MCF 10A (cell line): ENCODE measurements at regions not wholly inside any gene's neighbourhood (a gene's known extent, or its start where the extent isn't known, plus 50 kb on each side); places are given as distances from the start of the nearest gene placed in this dataset.
"Not testable (repeated sequence)": the region's sequence is repeated elsewhere in the genome, so short reads cannot be mapped to it uniquely, and the experiment has no call there.

Experiments
- BruUV-seq: library from RNA; stranded (reverse); fragments of 400-500 nt; replicated peaks from 2 replicates; lab custom pipeline; 2021; lab: Mats Ljungman, UMichigan
- CTCF ChIA-PET: fragments of 300-600 bp; sonication (Branson Sonifier 250); formaldehyde crosslinking; extraction: SDS; loops from one replicate; lab custom pipeline; 2021; ENCODE audit warnings: antibody characterized with exemption, inconsistent platforms; lab: Yijun Ruan, JAX
- POLR2A ChIA-PET: fragments of 300-600, 350-650 bp; sonication (Branson Sonifier 250); formaldehyde crosslinking; extraction: SDS; loops from one replicate; lab custom pipeline; 2020; ENCODE audit warnings: antibody characterized with exemption, inconsistent platforms; lab: Yijun Ruan, JAX
- DNase-seq: peaks from one replicate; pipeline ENCODE4 v3.0.0-alpha.2; 2018; ENCODE audit not compliant: unreplicated experiment
- H3K27ac Mint-ChIP-seq: one replicate; pipeline ENCODE4 v1.8.0; 2022; ENCODE audit warnings: mild to moderate bottlenecking, low read depth, mixed read lengths; ENCODE audit not compliant: unreplicated experiment
- H3K27me3 Mint-ChIP-seq: one replicate; pipeline ENCODE4 v1.8.0; 2022; ENCODE audit warnings: mixed read lengths; ENCODE audit not compliant: insufficient read depth, unreplicated experiment
- H3K36me3 Mint-ChIP-seq: one replicate; pipeline ENCODE4 v1.8.0; 2022; ENCODE audit warnings: mild to moderate bottlenecking, moderate library complexity, mixed read lengths; ENCODE audit not compliant: insufficient read depth, unreplicated experiment
- H3K4me1 Mint-ChIP-seq: one replicate; pipeline ENCODE4 v1.8.0; 2022; ENCODE audit warnings: mixed read lengths; ENCODE audit not compliant: insufficient read depth, unreplicated experiment
- H3K4me3 Mint-ChIP-seq: one replicate; pipeline ENCODE4 v1.8.0; 2022; ENCODE audit warnings: mild to moderate bottlenecking, moderate library complexity, mixed read lengths; ENCODE audit not compliant: unreplicated experiment
- H3K9me3 Mint-ChIP-seq: one replicate; pipeline ENCODE4 v1.8.0; 2022; ENCODE audit warnings: mixed read lengths; ENCODE audit not compliant: unreplicated experiment
- intact Hi-C: fragments of 100-400 bp; cut with micrococcal nuclease; formaldehyde crosslinking; loops from 2 replicates; pipeline ENCODE4 v1.14.1; 2022
- TF ChIP-seq, protein P1 (sequence below): fragments of 200-600 bp; IDR thresholded peaks from one replicate; pipeline ENCODE4 v1.8.0; 2022; ENCODE audit warnings: antibody characterized with exemption, mild to moderate bottlenecking; ENCODE audit not compliant: unreplicated experiment

DNA sequence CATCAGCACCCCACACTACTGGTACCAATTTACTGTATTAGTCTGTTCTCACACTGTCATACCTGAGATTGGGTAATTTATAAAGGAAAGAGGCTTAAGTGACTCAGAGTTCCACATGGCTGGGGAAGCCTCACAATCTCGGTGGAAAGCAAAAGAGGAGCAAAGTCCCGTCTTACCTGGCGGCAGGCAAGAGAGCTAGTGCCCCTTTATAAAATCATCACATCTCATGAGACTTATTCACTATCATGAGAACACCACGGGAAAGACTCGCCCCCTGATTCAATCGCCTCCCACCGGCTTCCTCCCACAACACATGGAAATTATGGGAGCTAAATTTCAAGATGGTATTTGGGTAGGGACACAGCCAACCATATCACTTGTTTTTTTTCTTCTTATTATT, 717.2 kb downstream of the TRIB2 start:
- Mint-ChIP-seq H3K9me3 (peaks cover 7% of the 10 kb centered on the region), H3K4me3 (no peak overlapping the region), H3K27me3 (no peaks in the 10 kb centered on the region), H3K36me3 (no peaks in the 10 kb centered on the region), H3K4me1 (no peaks in the 10 kb centered on the region), H3K27ac (no peak overlapping the region)
- ChIA-PET POLR2A (no interaction called here), CTCF (interaction anchor here (0.5 to 0.7 kb wide), 3 partner anchors 23 to 245 kb away, joined by 3 to 5 read pairs (median 4); no protein-coding TSS in a partner anchor)
- peak; percentile 4 for DNase-seq
- BruUV-seq, result no TSS peak
- intact Hi-C loops, result no loop called here
- TF ChIP-seq, protein P1, sequence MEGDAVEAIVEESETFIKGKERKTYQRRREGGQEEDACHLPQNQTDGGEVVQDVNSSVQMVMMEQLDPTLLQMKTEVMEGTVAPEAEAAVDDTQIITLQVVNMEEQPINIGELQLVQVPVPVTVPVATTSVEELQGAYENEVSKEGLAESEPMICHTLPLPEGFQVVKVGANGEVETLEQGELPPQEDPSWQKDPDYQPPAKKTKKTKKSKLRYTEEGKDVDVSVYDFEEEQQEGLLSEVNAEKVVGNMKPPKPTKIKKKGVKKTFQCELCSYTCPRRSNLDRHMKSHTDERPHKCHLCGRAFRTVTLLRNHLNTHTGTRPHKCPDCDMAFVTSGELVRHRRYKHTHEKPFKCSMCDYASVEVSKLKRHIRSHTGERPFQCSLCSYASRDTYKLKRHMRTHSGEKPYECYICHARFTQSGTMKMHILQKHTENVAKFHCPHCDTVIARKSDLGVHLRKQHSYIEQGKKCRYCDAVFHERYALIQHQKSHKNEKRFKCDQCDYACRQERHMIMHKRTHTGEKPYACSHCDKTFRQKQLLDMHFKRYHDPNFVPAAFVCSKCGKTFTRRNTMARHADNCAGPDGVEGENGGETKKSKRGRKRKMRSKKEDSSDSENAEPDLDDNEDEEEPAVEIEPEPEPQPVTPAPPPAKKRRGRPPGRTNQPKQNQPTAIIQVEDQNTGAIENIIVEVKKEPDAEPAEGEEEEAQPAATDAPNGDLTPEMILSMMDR, result no peak

DNA sequence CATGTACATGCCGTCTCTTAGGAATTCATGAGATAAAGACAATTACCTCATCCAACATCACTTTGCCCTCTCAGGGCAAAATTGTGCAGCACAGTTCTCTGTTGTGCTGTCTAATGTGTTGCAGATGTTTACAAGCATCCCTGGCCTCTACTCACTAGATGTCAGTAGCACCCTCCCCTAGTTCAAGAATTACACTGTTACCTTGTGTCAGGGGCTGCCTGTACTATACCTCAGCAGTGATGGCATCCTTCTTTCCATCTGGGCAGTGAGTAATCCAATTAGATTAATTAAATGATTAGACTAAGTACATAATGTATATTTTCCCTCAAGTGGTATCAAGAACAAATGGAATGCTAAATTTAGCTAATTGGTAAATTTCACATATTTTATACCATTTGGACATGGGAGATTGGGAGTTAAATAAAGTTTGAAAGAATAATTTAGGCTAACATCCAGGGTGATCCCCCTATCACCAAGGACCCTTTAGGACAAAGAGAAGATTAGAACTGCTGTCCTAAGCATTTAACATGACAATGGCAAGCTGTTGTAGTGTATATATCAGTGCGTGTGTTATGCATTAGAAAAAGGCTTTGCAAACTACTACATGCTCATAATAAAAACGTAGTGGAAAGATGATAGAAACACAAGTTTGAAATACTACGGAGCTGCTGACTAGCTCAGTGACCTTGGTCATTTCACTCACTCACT, 727.0 kb downstream of the TRIB2 start:
- H3K4me3 Mint-ChIP-seq, H3K36me3 Mint-ChIP-seq, CTCF ChIA-PET, H3K9me3 Mint-ChIP-seq, H3K27ac Mint-ChIP-seq, POLR2A ChIA-PET, DNase-seq, H3K27me3 Mint-ChIP-seq, BruUV-seq, intact Hi-C loops, H3K4me1 Mint-ChIP-seq: not testable (repeated sequence)

DNA sequence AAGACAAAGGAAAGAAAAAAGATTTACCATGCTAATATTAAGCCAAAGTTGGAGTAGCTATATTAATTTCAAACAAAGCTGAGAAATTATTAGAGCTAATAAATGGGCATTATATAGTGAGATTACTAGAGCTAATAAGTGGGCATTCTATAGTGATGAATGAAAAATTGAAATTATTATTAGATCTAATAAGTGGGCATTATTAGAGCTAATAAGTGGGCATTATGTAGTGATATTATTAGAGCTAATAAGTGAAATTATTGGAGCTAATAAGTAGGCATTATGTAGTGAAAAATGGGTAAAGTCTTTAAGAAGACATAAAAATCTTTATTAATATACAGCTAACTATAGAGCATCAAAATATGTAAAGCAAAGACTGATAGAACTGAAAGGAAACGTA, 745.7 kb downstream of the TRIB2 start:
- no peak overlapping the region for H3K27ac Mint-ChIP-seq
- intact Hi-C loops, result no loop called here
- no peaks in the 10 kb centered on the region for H3K27me3 Mint-ChIP-seq
- H3K36me3 Mint-ChIP-seq, result no peaks in the 10 kb centered on the region
- CTCF ChIA-PET, result no interaction called here
- BruUV-seq, result no TSS peak
- POLR2A ChIA-PET, result no interaction called here
- no peak overlapping the region for H3K4me3 Mint-ChIP-seq
- no peaks in the 10 kb centered on the region for H3K9me3 Mint-ChIP-seq
- no peaks in the 10 kb centered on the region for H3K4me1 Mint-ChIP-seq
- no peak for DNase-seq
- TF ChIP-seq, protein P1, result no peak

DNA sequence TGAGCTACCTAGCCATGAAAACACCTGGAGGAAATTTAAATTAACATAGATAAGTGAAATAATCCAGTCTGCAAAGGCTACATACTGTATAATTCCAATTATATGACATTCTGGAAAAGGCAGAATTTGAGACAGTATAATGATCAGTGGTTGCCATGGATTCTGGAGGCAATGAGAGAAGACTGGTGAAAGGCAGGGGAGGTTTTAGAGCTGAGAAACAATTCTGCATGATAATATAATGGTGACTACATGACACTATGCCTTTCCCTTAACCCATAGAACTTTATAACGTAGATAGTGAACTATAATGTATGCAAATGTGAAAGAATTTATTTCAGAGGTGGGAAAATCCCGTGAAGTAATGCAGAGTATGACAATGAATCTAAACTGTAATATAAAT, 749.3 kb downstream of the TRIB2 start:
- no peak for DNase-seq
- no peaks in the 10 kb centered on the region for H3K9me3 Mint-ChIP-seq
- H3K36me3 Mint-ChIP-seq, result no peaks in the 10 kb centered on the region
- H3K4me1 Mint-ChIP-seq, result no peaks in the 10 kb centered on the region
- CTCF ChIA-PET, result no interaction called here
- no TSS peak for BruUV-seq
- POLR2A ChIA-PET, result interaction anchor here (1.2 kb wide), 1 partner anchor 57 kb away, joined by 5 read pairs; no protein-coding TSS in a partner anchor
- H3K27ac Mint-ChIP-seq, result no peak overlapping the region
- TF ChIP-seq, protein P1, result no peak
- H3K4me3 Mint-ChIP-seq, result no peak overlapping the region
- no peaks in the 10 kb centered on the region for H3K27me3 Mint-ChIP-seq
- intact Hi-C loops, result no loop called here
